Lower lobe of right lung (tissue), 2 donors: ENCODE measurements at regions not wholly inside any gene's neighbourhood (a gene's known extent, or its start where the extent isn't known, plus 50 kb on each side); places are given as distances from the start of the nearest gene placed in this dataset.
"Not testable (repeated sequence)": the region's sequence is repeated elsewhere in the genome, so short reads cannot be mapped to it uniquely, and the experiment has no call there.

Source experiments
- ATAC-seq, 2 donors: fragments of 200-7000 bp; cut with Tn5 transposase; one replicate each; pipeline ENCODE4 v1.9.1; 2020 to 2022; ENCODE audit warnings: mild to moderate bottlenecking in 2 of 2, moderate library complexity in 2 of 2
- DNase-seq: peaks from one replicate; pipeline ENCODE4 v3.0.0-alpha.2; 2020
- H3K27ac ChIP-seq: fragments of 200-600 bp; one replicate; pipeline ENCODE4 v1.8.0; 2022
- H3K27me3 ChIP-seq: fragments of 200-600 bp; one replicate; pipeline ENCODE4 v1.8.0; 2022; ENCODE audit warnings: low read depth
- H3K36me3 ChIP-seq: fragments of 200-600 bp; one replicate; pipeline ENCODE4 v1.8.0; 2022; ENCODE audit warnings: mild to moderate bottlenecking
- H3K4me1 ChIP-seq: fragments of 200-600 bp; one replicate; pipeline ENCODE4 v1.8.0; 2022
- H3K4me3 ChIP-seq: fragments of 200-600 bp; one replicate; pipeline ENCODE4 v1.8.0; 2022; ENCODE audit warnings: mild to moderate bottlenecking
- H3K9me3 ChIP-seq: fragments of 200-600 bp; one replicate; pipeline ENCODE4 v1.8.0; 2022
- CTCF ChIP-seq: fragments of 200-600 bp; IDR thresholded peaks from one replicate; pipeline ENCODE4 v1.8.0; 2022; ENCODE audit warnings: antibody characterized with exemption, mild to moderate bottlenecking
- intact Hi-C: fragments of 100-400 bp; cut with DNase I; formaldehyde crosslinking; loops from one replicate; pipeline ENCODE4 v1.11.0; 2022
- donor health status: DM: no; HTN: yes; CAD: no; lungs with severe emphysema.

- H3K27me3 ChIP-seq: no peaks in the 10 kb centered on the region
- no peak for DNase-seq
- no peak for TF ChIP-seq CTCF
- intact Hi-C loops: no loop called here
- ATAC-seq: no peak
- no peak overlapping the region for H3K27ac ChIP-seq
- no peaks in the 10 kb centered on the region for H3K36me3 ChIP-seq
- no peaks in the 10 kb centered on the region for H3K9me3 ChIP-seq
- H3K4me1 ChIP-seq: no peaks in the 10 kb centered on the region
- no peak overlapping the region for H3K4me3 ChIP-seq
Observed at GRCh38 chr1:168408539-168408865, 127.8 kb downstream of the TBX19 start.

- TF ChIP-seq CTCF: no peak
- ATAC-seq (no peak), DNase-seq (no peak)
- intact Hi-C loops: no loop called here
- no peaks in the 10 kb centered on the region for H3K36me3 ChIP-seq
- no peaks in the 10 kb centered on the region for H3K9me3 ChIP-seq
- H3K27ac ChIP-seq: no peak overlapping the region
- no peaks in the 10 kb centered on the region for H3K27me3 ChIP-seq
- no peak overlapping the region for H3K4me3 ChIP-seq
- H3K4me1 ChIP-seq: no peaks in the 10 kb centered on the region
Observed at GRCh38 chr1:168407832-168408538, 127.3 kb downstream of the TBX19 start.

- intact Hi-C loops: no loop called here
- Histone ChIP-seq H3K27me3 (no peaks in the 10 kb centered on the region), H3K27ac (no peak overlapping the region), H3K4me3 (no peak overlapping the region), H3K36me3 (no peaks in the 10 kb centered on the region), H3K4me1 (no peaks in the 10 kb centered on the region), H3K9me3 (no peaks in the 10 kb centered on the region)
- DNase-seq (no peak), ATAC-seq (no peak)
- TF ChIP-seq CTCF: no peak
Observed at GRCh38 chr1:168405906-168406549, 125.4 kb downstream of the TBX19 start.

GRCh38 chr1:168403140-168403539 is 122.5 kb downstream of the TBX19 start:
- intact Hi-C loops: no loop called here
- TF ChIP-seq CTCF: no peak
- no peak for ATAC-seq

GRCh38 chr1:168402466-168402865 is 121.8 kb downstream of the TBX19 start:
- intact Hi-C loops, H3K9me3 ChIP-seq, H3K27me3 ChIP-seq, DNase-seq, ATAC-seq, H3K4me1 ChIP-seq, H3K27ac ChIP-seq, H3K36me3 ChIP-seq, H3K4me3 ChIP-seq: not testable (repeated sequence)

More at GRCh38 chr1:168403140-168403539, 122.5 kb downstream of the TBX19 start:
- no peak for DNase-seq
- Histone ChIP-seq H3K4me1 (peaks cover 6% of the 10 kb centered on the region), H3K36me3 (no peaks in the 10 kb centered on the region), H3K9me3 (no peaks in the 10 kb centered on the region), H3K4me3 (no peak overlapping the region), H3K27ac (no peak overlapping the region), H3K27me3 (no peaks in the 10 kb centered on the region)

- no peak for TF ChIP-seq CTCF
- Histone ChIP-seq H3K27me3 (no peaks in the 10 kb centered on the region), H3K9me3 (no peaks in the 10 kb centered on the region), H3K4me1 (peaks cover 6% of the 10 kb centered on the region), H3K27ac (no peak overlapping the region), H3K4me3 (no peak overlapping the region), H3K36me3 (no peaks in the 10 kb centered on the region)
- DNase-seq (no peak), ATAC-seq (no peak)
- intact Hi-C loops: no loop called here
Observed at GRCh38 chr1:168401341-168401740, 120.7 kb downstream of the TBX19 start.
